Fibroblast of pulmonary artery (primary cell): ENCODE measurements at regions not wholly inside any gene's neighbourhood (a gene's known extent, or its start where the extent isn't known, plus 50 kb on each side); places are given as distances from the start of the nearest gene placed in this dataset.

Source experiments
- DNase-seq: peaks from one replicate; pipeline ENCODE4 v3.0.0-alpha.2; 2010; ENCODE audit warnings: low read depth
- H3K4me3 ChIP-seq: replicated peaks from 2 replicates; pipeline ENCODE4 v1.5.1; 2011; ENCODE audit warnings: low read depth, mild to moderate bottlenecking, control low read depth, low read length, moderate library complexity
- TF ChIP-seq, protein P1 (sequence below): IDR thresholded peaks from 2 replicates; pipeline ENCODE4 v1.5.1; 2011; ENCODE audit warnings: mild to moderate bottlenecking, control low read depth, low read length, inconsistent platforms; ENCODE audit errors: missing control alignments

DNA sequence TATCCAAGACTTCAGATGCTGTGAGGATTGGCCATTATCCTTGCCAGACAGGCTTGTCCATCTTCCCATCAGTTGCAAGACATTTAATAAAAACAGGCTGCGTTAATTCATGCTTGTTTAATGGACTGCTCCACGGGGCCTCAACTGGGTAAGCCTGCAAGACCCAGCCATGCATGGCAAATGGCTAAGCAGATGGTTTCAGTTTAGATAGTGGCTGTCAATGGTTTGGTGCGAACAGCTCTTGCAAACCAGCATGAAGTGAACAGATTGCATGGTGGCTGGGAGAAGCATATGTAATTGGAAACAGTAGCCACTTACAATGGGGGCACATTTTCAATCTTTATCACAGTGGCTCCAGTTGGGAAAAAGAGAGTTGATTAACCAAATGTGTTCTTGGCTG is 628.2 kb upstream of the KLF4 start:
- TF ChIP-seq, protein P1, sequence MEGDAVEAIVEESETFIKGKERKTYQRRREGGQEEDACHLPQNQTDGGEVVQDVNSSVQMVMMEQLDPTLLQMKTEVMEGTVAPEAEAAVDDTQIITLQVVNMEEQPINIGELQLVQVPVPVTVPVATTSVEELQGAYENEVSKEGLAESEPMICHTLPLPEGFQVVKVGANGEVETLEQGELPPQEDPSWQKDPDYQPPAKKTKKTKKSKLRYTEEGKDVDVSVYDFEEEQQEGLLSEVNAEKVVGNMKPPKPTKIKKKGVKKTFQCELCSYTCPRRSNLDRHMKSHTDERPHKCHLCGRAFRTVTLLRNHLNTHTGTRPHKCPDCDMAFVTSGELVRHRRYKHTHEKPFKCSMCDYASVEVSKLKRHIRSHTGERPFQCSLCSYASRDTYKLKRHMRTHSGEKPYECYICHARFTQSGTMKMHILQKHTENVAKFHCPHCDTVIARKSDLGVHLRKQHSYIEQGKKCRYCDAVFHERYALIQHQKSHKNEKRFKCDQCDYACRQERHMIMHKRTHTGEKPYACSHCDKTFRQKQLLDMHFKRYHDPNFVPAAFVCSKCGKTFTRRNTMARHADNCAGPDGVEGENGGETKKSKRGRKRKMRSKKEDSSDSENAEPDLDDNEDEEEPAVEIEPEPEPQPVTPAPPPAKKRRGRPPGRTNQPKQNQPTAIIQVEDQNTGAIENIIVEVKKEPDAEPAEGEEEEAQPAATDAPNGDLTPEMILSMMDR = no peak
- DNase-seq = no peak
- H3K4me3 ChIP-seq = no peak overlapping the region

DNA sequence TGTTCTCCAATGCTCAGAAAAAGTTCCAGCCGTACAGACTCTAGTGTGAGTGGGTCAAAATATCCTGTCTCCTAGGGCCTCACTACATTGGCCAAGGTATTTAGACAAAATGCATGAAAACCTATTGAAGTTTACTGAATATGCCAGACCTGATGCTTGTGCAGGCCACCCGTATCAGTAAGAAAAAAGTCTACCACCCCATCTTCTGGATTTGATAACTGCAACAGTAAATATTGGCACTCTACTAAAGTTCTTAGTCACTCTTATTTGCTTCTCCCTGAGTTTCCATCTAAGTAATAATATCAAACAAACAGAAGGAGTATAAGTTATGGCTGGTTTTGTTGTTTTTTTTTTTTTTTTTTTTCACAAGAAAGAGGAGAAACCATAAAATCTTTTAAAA is 627.7 kb upstream of the KLF4 start:
- no peak for DNase-seq
- TF ChIP-seq, protein P1 = no peak
- H3K4me3 ChIP-seq = no peak overlapping the region

DNA sequence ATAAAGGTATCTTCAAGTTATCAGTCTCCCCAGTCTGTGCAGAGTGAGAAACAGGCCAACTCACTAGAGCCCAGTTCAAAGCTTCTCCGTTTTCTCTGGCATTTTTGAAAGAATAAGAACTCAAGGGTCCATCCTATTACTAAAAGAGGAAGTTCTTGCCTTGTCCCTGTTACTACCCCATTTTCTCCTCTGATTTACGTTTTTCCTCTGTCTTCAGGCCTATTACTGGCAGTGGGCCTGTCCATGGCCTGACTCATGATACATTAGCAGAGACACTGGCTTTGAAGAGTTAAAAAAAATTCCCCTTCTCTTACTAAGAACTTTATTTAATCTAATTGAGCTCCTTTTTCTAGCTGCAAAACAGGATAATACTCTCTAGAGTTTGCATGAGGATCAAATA is 624.0 kb upstream of the KLF4 start:
- no peak for DNase-seq
- TF ChIP-seq, protein P1 = no peak
- no peak overlapping the region for H3K4me3 ChIP-seq

DNA sequence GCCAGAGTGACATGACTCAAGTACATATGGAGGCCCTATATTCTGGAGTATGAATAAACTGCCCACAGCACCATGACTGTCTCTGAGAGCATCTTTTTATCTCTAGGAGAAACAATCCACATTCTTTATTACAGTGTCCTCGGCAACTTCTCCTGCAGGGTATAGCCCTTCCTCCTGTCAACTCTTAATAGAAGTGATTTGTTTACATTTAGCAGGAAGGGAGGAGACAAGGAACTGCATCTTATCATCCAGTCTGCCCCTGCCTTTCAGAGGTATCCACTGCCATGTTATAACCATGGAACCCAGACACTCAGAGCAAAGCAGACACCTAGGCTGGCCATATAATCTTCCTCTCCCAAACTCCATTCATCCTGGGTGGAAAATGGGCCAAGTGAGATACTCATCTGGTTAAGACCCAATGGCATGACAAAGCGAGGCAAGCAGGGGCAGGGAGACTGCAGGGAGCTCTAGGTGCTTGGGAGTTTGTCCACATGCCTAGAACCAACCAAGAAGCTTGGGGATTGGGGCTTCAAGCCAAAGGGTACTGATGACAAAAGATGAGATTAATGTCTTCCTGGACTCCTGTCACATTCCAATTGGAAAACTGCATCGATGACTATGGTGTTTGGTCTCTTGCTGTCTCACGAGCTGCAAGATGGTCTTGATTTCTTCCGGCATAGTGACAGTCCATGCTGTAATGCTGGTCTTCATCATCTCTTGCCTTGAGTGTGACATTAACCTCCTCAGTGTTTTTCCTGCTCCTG is 620.5 kb upstream of the KLF4 start:
- no peak for DNase-seq
- no peak overlapping the region for H3K4me3 ChIP-seq
- TF ChIP-seq, protein P1 = no peak

DNA sequence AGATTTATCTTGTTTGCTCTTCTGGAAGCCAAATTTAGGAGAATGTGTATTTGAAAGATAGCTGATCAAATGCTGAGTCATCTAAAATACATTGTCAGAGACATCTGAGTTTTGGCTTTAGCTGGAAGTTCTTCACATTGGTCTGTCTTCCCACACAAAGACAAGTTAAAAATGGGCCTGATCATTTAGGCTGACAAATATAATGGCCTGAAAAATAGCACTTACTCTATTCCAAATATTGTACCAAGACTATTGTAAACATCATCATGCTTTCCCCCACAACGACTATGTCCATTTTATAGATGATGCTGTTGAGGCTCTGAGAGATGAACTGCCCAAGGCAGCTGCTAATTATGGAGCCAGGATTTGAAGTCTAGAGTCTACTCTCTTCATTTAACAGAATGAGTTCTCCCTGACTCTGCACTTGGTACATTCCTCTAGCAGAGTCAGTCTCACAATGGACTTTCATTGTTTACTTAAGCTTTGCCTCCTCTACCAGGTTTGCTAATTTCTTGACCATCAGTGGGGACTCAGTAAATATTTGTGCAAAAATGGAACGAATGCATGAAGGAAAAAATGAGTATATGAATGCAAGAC is 619.4 kb upstream of the KLF4 start:
- no peak overlapping the region for H3K4me3 ChIP-seq
- peak; percentile 45 for DNase-seq
- TF ChIP-seq, protein P1 = no peak

DNA sequence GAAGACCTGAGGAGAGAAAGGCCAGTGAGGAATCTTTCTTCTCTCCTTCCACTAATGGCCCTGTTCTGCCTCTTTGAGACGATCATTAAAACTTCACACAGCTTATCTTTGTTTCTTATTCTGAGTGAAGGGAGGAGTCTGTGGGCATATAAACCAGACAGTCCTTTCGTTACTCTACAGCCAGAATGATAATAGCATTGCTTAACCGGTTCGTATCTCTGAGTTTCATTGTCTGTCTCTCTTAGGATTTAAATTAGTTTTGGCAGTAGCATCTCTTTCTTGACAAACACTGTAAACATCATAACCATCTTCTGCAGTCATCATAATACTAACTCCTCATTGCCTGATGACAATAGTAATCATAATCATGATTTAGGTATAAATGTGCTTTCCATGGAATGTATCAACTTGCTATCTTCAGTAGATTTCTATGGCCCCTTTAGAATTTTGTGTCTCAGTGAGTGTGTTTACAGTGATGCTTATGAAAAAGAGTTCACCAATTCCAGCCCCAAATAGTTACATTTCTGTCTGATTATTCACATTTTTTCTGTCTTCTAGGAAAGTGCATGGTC is 618.8 kb upstream of the KLF4 start:
- H3K4me3 ChIP-seq = no peak overlapping the region
- TF ChIP-seq, protein P1 = no peak
- no peak for DNase-seq
